ENCODE measurements at regions not wholly inside any gene's neighbourhood (a gene's known extent, or its start where the extent isn't known, plus 50 kb on each side); places are given as distances from the start of the nearest gene placed in this dataset.

GRCh38 chr5:175257128-175257846, 186.7 kb downstream of the DRD1 start:
- Histone ChIP-seq H3K27ac (no peak overlapping the region), H3K4me3 (no peak overlapping the region), H3K9me3 (no peaks in the 10 kb centered on the region), H3K27me3 (no peaks in the 10 kb centered on the region), H3K4me1 (peaks cover 0 to 26% (median 8%) of the 10 kb centered on the region in 4 donors), H3K36me3 (no peaks in the 10 kb centered on the region)
- intact Hi-C loops (cut with DNase I; ENCODE audit: low total_unique reads) = no loop called here
- WGBS, 5 donors = 77 to 89% (median 85%) methylated on average over 4 of the region's 4 CpGs
- no peak for DNase-seq
- no peak for TF ChIP-seq EP300 (IDR thresholded peaks at IDR 0.05)

- Histone ChIP-seq H3K27ac (peak overlapping the region in 3 of 5 donors; percentile 28 to 75 (median 40)), H3K36me3 (no peaks in the 10 kb centered on the region), H3K27me3 (no peaks in the 10 kb centered on the region), H3K4me3 (no peak overlapping the region), H3K9me3 (no peaks in the 10 kb centered on the region), H3K4me1 (peaks cover 0 to 26% (median 8%) of the 10 kb centered on the region in 4 donors)
- intact Hi-C loops (cut with DNase I; ENCODE audit: low total_unique reads) = no loop called here
- 6 to 41% (median 26%) methylated on average over 1 of the region's 1 CpG for WGBS, 5 donors
- TF ChIP-seq EP300 (IDR thresholded peaks at IDR 0.05) = no peak
- no peak for TF ChIP-seq CTCF (IDR thresholded peaks at IDR 0.05)
- TF ChIP-seq POLR2A (IDR thresholded peaks at IDR 0.05) = no peak
- TF ChIP-seq POLR2AphosphoS5 (IDR thresholded peaks at IDR 0.05) = no peak
- DNase-seq = peak in 1 of 2 donors; percentile 32
These were observed 189.8 kb downstream of the DRD1 start for GRCh38 chr5:175254155-175254554.

GRCh38 chr5:175253597-175253996, 190.4 kb downstream of the DRD1 start:
- Histone ChIP-seq H3K4me1 (peaks cover 0 to 26% (median 8%) of the 10 kb centered on the region in 4 donors), H3K27me3 (no peaks in the 10 kb centered on the region), H3K27ac (peak overlapping the region in 3 of 5 donors; percentile 28 to 75 (median 40)), H3K36me3 (no peaks in the 10 kb centered on the region), H3K9me3 (no peaks in the 10 kb centered on the region), H3K4me3 (no peak overlapping the region)
- WGBS, 5 donors = 60 to 80% (median 74%) methylated on average over 8 of the region's 8 CpGs
- TF ChIP-seq POLR2A (IDR thresholded peaks at IDR 0.05) (no peak), EP300 (IDR thresholded peaks at IDR 0.05) (no peak), CTCF (IDR thresholded peaks at IDR 0.05) (no peak), POLR2AphosphoS5 (IDR thresholded peaks at IDR 0.05) (no peak)
- no peak for DNase-seq
- intact Hi-C loops (cut with DNase I; ENCODE audit: low total_unique reads) = no loop called here

GRCh38 chr5:175252234-175252805, 191.7 kb downstream of the DRD1 start:
- no peak for DNase-seq
- Histone ChIP-seq H3K27ac (peak overlapping the region in 2 of 5 donors; percentile 28 to 75), H3K4me1 (peaks cover 0 to 26% (median 8%) of the 10 kb centered on the region in 4 donors), H3K4me3 (no peak overlapping the region), H3K36me3 (no peaks in the 10 kb centered on the region), H3K27me3 (no peaks in the 10 kb centered on the region), H3K9me3 (no peaks in the 10 kb centered on the region)
- no peak for TF ChIP-seq POLR2AphosphoS5 (IDR thresholded peaks at IDR 0.05)
- no peak for TF ChIP-seq CTCF (IDR thresholded peaks at IDR 0.05)
- no peak for TF ChIP-seq POLR2A (IDR thresholded peaks at IDR 0.05)
- TF ChIP-seq EP300 (IDR thresholded peaks at IDR 0.05) = no peak
- intact Hi-C loops (cut with DNase I; ENCODE audit: low total_unique reads) = no loop called here
- 79 to 94% (median 91%) methylated on average over 4 of the region's 4 CpGs for WGBS, 5 donors

- H3K4me3 ChIP-seq = no peak overlapping the region
- no peaks in the 10 kb centered on the region for H3K9me3 ChIP-seq
- intact Hi-C loops (cut with DNase I; ENCODE audit: low total_unique reads) = no loop called here
- DNase-seq = no peak
- 56 to 82% (median 69%) methylated on average over 4 of the region's 4 CpGs for WGBS, 5 donors
- peaks cover 0 to 33% (median 14%) of the 10 kb centered on the region in 4 donors for H3K4me1 ChIP-seq
- TF ChIP-seq POLR2A (IDR thresholded peaks at IDR 0.05) = no peak
- no peak for TF ChIP-seq CTCF (IDR thresholded peaks at IDR 0.05)
- no peak for TF ChIP-seq EP300 (IDR thresholded peaks at IDR 0.05)
- no peak for TF ChIP-seq POLR2AphosphoS5 (IDR thresholded peaks at IDR 0.05)
- no peaks in the 10 kb centered on the region for H3K27me3 ChIP-seq
- H3K36me3 ChIP-seq = no peaks in the 10 kb centered on the region
- H3K27ac ChIP-seq = no peak overlapping the region
These were observed 193.6 kb downstream of the DRD1 start for GRCh38 chr5:175250426-175250825.
